H1 (cell line): ENCODE measurements at regions not wholly inside any gene's neighbourhood (a gene's known extent, or its start where the extent isn't known, plus 50 kb on each side); places are given as distances from the start of the nearest gene placed in this dataset.

ENCODE experiments used
- CTCF ChIA-PET: fragments of 300-600 bp; sonication (Branson Sonifier 250); formaldehyde crosslinking; loops from one replicate; lab custom pipeline; 2021; ENCODE audit not compliant: partially characterized antibody; lab: Charles Lee
- POLR2A ChIA-PET: fragments of 300-600 bp; sonication (Branson Sonifier 250); formaldehyde crosslinking; loops from one replicate; lab custom pipeline; 2021; ENCODE audit warnings: inconsistent platforms; ENCODE audit not compliant: partially characterized antibody; lab: Charles Lee
- DNase-seq, 2 experiments: peaks; one replicate each; pipeline versions ENCODE4 v3.0.0 to v3.0.0-alpha.2; 2010 to 2022; ENCODE audit warnings: low spot score in 2 of 2, low read depth in 1 of 2, mixed read lengths in 1 of 2
- FAIRE-seq: peaks from 2 replicates; lab custom pipeline; 2011; peaks lifted over from hg19 to GRCh38; lab: Jason Lieb, UNC
- H2AFZ ChIP-seq: 2 replicates; pipeline ENCODE4 v1.8.1; 2012; ENCODE audit warnings: low read length, inconsistent platforms
- H2AK5ac ChIP-seq: 2 replicates; pipeline ENCODE4 v1.6.1; 2013; ENCODE audit warnings: low read depth, low read length
- H2BK120ac ChIP-seq: replicated peaks from 2 replicates; pipeline ENCODE3; 2013; ENCODE audit warnings: low read depth, low read length, inconsistent platforms
- H2BK12ac ChIP-seq: 2 replicates; pipeline ENCODE4 v1.6.1; 2013; ENCODE audit warnings: low read depth, low read length
- H2BK15ac ChIP-seq: 2 replicates; pipeline ENCODE4 v1.6.1; 2013; ENCODE audit warnings: low read length
- H2BK20ac ChIP-seq: 2 replicates; pipeline ENCODE4 v1.6.1; 2013; ENCODE audit warnings: low read length
- H2BK5ac ChIP-seq: 2 replicates; pipeline ENCODE4 v1.6.1; 2013; ENCODE audit warnings: low read depth, low read length
- H3K14ac ChIP-seq: 2 replicates; pipeline ENCODE4 v1.6.1; 2013; ENCODE audit warnings: inconsistent platforms; ENCODE audit not compliant: insufficient read length
- H3K18ac ChIP-seq: 2 replicates; pipeline ENCODE4 v1.6.1; 2013; ENCODE audit warnings: low read length; ENCODE audit errors: extremely low read depth
- H3K23ac ChIP-seq: 2 replicates; pipeline ENCODE4 v1.6.1; 2013; ENCODE audit warnings: inconsistent platforms; ENCODE audit not compliant: insufficient read length
- H3K23me2 ChIP-seq: 2 replicates; pipeline ENCODE4 v1.6.1; 2013; ENCODE audit warnings: low read depth, low read length
- H3K27ac ChIP-seq: 2 replicates; pipeline ENCODE4 v1.6.1; 2011; ENCODE audit warnings: low read depth, low read length, inconsistent platforms
- H3K27me3 ChIP-seq, 4 experiments: replicated peaks in 1 of 4; 1 replicate in 1 of 4; 2 replicates in 3 of 4; pipeline versions ENCODE4 v1.6.1 to v1.8.1; 2011 to 2013; ENCODE audit warnings: low read length in 3 of 4, mild to moderate bottlenecking in 3 of 4, inconsistent platforms in 2 of 4, mixed read lengths in 2 of 4, moderate library complexity in 1 of 4; ENCODE audit not compliant: control insufficient read depth in 3 of 4, insufficient read depth in 3 of 4; ENCODE audit errors: extremely low read depth in 1 of 4
- H3K36me3 ChIP-seq, 4 experiments: 2 replicates each; pipeline versions ENCODE4 v1.6.1 to v1.8.1; 2011 to 2013; ENCODE audit warnings: mild to moderate bottlenecking in 4 of 4, low read length in 3 of 4, moderate library complexity in 2 of 4, control low read depth in 1 of 4, inconsistent platforms in 1 of 4; ENCODE audit not compliant: insufficient read depth in 4 of 4, control insufficient read depth in 2 of 4
- H3K4ac ChIP-seq: replicated peaks from 2 replicates; pipeline ENCODE3; 2013; ENCODE audit warnings: low read length, low read depth, mixed read lengths, inconsistent platforms; ENCODE audit not compliant: insufficient read length
- H3K4me1 ChIP-seq, 4 experiments: replicated peaks in 1 of 4; 1 replicate in 1 of 4; 2 replicates in 3 of 4; pipeline versions ENCODE4 v1.6.1 to v1.8.1; 2011 to 2013; ENCODE audit warnings: low read length in 3 of 4, inconsistent platforms in 2 of 4, mixed read lengths in 1 of 4; ENCODE audit not compliant: insufficient read depth in 4 of 4, control insufficient read depth in 3 of 4
- H3K4me2 ChIP-seq, 2 experiments: 2 replicates each; pipeline versions ENCODE4 v1.6.1 to v1.8.1; 2011 to 2013; ENCODE audit warnings: low read depth in 2 of 2, low read length in 2 of 2, control low read depth in 1 of 2, inconsistent platforms in 1 of 2, mild to moderate bottlenecking in 1 of 2; ENCODE audit not compliant: insufficient read depth in 1 of 2
- H3K4me3 ChIP-seq, 4 experiments: fragments of 200-600, 300-600 bp in 1 of 4; sonication (generic), shearing (Covaris generic), sonication (Bioruptor Twin) in 1 of 4; 2 replicates each; pipeline versions ENCODE4 v1.5.1 to v1.8.1; 2011 to 2016; ENCODE audit warnings: low read length in 4 of 4, low read depth in 3 of 4, control low read depth in 2 of 4, inconsistent platforms in 2 of 4, mild to moderate bottlenecking in 2 of 4, mixed read lengths in 1 of 4, moderate library complexity in 1 of 4; ENCODE audit not compliant: insufficient read depth in 2 of 4; ENCODE audit errors: extremely low read depth in 1 of 4
- H3K56ac ChIP-seq: replicated peaks from 2 replicates; pipeline ENCODE3; 2013; ENCODE audit warnings: low read depth, mild to moderate bottlenecking, mixed read lengths, low read length, inconsistent platforms; ENCODE audit not compliant: insufficient read length
- H3K79me1 ChIP-seq: 2 replicates; pipeline ENCODE4 v1.6.1; 2013; ENCODE audit warnings: low read depth, low read length, control low read depth
- H3K79me2 ChIP-seq, 2 experiments: 2 replicates each; pipeline versions ENCODE4 v1.6.1 to v1.8.1; 2012 to 2013; ENCODE audit warnings: low read length in 2 of 2, mild to moderate bottlenecking in 2 of 2, inconsistent platforms in 1 of 2; ENCODE audit not compliant: insufficient read depth in 2 of 2, control insufficient read depth in 1 of 2
- H3K9ac ChIP-seq, 4 experiments: replicated peaks in 1 of 4; 1 replicate in 1 of 4; 2 replicates in 3 of 4; pipeline versions ENCODE4 v1.6.1 to v1.8.1; 2011 to 2013; ENCODE audit warnings: low read depth in 3 of 4, low read length in 3 of 4, control low read depth in 2 of 4, mild to moderate bottlenecking in 2 of 4, moderate library complexity in 2 of 4, inconsistent platforms in 1 of 4; ENCODE audit errors: extremely low read depth in 1 of 4
- H3K9me3 ChIP-seq, 2 experiments: 2 replicates each; pipeline versions ENCODE4 v1.6.1 to v1.8.1; 2012 to 2013; ENCODE audit warnings: mild to moderate bottlenecking in 2 of 2, moderate library complexity in 2 of 2, control low read depth in 1 of 2, inconsistent platforms in 1 of 2, low read depth in 1 of 2, low read length in 1 of 2, mixed read lengths in 1 of 2; ENCODE audit not compliant: insufficient read depth in 2 of 2
- H4K20me1 ChIP-seq, 2 experiments: replicated peaks in 1 of 2; 2 replicates each; pipeline versions ENCODE3 to v1.8.1; 2011 to 2013; ENCODE audit warnings: inconsistent platforms in 2 of 2, low read length in 2 of 2, mild to moderate bottlenecking in 1 of 2; ENCODE audit not compliant: insufficient read depth in 2 of 2, control insufficient read depth in 1 of 2
- H4K5ac ChIP-seq: 2 replicates; pipeline ENCODE4 v1.6.1; 2013; ENCODE audit warnings: low read length, low read depth, mixed read lengths, inconsistent platforms; ENCODE audit not compliant: insufficient read length
- H4K8ac ChIP-seq: 2 replicates; pipeline ENCODE4 v1.8.0; 2013; ENCODE audit warnings: mild to moderate bottlenecking, moderate library complexity, low read length, inconsistent platforms; ENCODE audit not compliant: insufficient read depth; ENCODE audit errors: extremely low read depth
- H4K91ac ChIP-seq: replicated peaks from 2 replicates; pipeline ENCODE3; 2013; ENCODE audit warnings: low read length, mixed read lengths, inconsistent platforms; ENCODE audit not compliant: insufficient read length
- BCL11A ChIP-seq, 2 experiments: IDR thresholded peaks; one replicate each; pipeline ENCODE4 v1.6.1; 2011; ENCODE audit warnings: low read depth in 2 of 2, low read length in 2 of 2, mild to moderate bottlenecking in 2 of 2
- BRCA1 ChIP-seq: IDR thresholded peaks from 2 replicates; pipeline ENCODE4 v1.6.1; 2012; ENCODE audit warnings: low read depth, low read length, improper control_type of control experiment
- CREB1 ChIP-seq: IDR thresholded peaks from 2 replicates; pipeline ENCODE4 v1.6.1; 2012; ENCODE audit warnings: inconsistent platforms
- EZH2 ChIP-seq: fragments of 200-600 bp; sonication (generic); IDR thresholded peaks from 2 replicates; pipeline ENCODE4 v1.7.1; 2012; ENCODE audit warnings: low read depth, mild to moderate bottlenecking, moderate library complexity, low read length, inconsistent platforms; ENCODE audit not compliant: severe bottlenecking
- KDM4A ChIP-seq: IDR thresholded peaks from one replicate; pipeline ENCODE4 v1.7.1; 2012; ENCODE audit warnings: low read depth, mild to moderate bottlenecking, moderate library complexity, low read length, inconsistent platforms; ENCODE audit not compliant: severe bottlenecking
- MAFK ChIP-seq: IDR thresholded peaks from 2 replicates; pipeline ENCODE4 v1.6.1; 2012; ENCODE audit warnings: low read depth, mild to moderate bottlenecking, improper control_type of control experiment, low read length
- POLR2A ChIP-seq, 2 experiments: IDR thresholded peaks; 1 replicate in 1 of 2; 2 replicates in 1 of 2; pipeline ENCODE4 v1.6.1; 2011; ENCODE audit warnings: low read depth in 2 of 2, low read length in 2 of 2, mild to moderate bottlenecking in 2 of 2; ENCODE audit errors: control extremely low read depth in 1 of 2
- POLR2AphosphoS5 ChIP-seq: IDR thresholded peaks from 2 replicates; pipeline ENCODE4 v1.6.1; 2011; ENCODE audit warnings: low read depth, low read length
- POU5F1 ChIP-seq: IDR thresholded peaks from 2 replicates; pipeline ENCODE4 v1.6.1; 2011; ENCODE audit warnings: low read depth, mild to moderate bottlenecking, low read length, moderate library complexity
- RFX5 ChIP-seq: IDR thresholded peaks from 2 replicates; pipeline ENCODE4 v1.6.1; 2011; ENCODE audit warnings: low read depth, low read length, improper control_type of control experiment, borderline replicate concordance
- RXRA ChIP-seq: IDR thresholded peaks from 2 replicates; pipeline ENCODE4 v1.6.1; 2011; ENCODE audit warnings: low read depth, mild to moderate bottlenecking, low read length, moderate library complexity; ENCODE audit not compliant: insufficient read depth
- SRF ChIP-seq: IDR thresholded peaks from 2 replicates; pipeline ENCODE4 v1.6.1; 2011; ENCODE audit warnings: mild to moderate bottlenecking, low read depth, low read length, moderate library complexity
- TAF7 ChIP-seq: optimal IDR thresholded peaks from 2 replicates; pipeline ENCODE3; 2011; ENCODE audit warnings: low read depth, mild to moderate bottlenecking, inconsistent platforms, low read length, moderate library complexity, borderline replicate concordance
- TBP ChIP-seq: IDR thresholded peaks from 2 replicates; pipeline ENCODE4 v1.6.1; 2011; ENCODE audit warnings: low read depth, low read length, improper control_type of control experiment
- WGBS, 2 experiments: shearing (Covaris generic) in 1 of 2; methylation state at CpG; one replicate each; pipeline versions ENCODE4 v1.1.6 to v1.1.7; 2013 to 2015; ENCODE audit warnings: low lambda C conversion rate in 2 of 2, mixed read lengths in 2 of 2, inconsistent platforms in 1 of 2, low coverage in 1 of 2, missing lambda C conversion rate in 1 of 2; ENCODE audit not compliant: insufficient replicate concordance in 2 of 2, insufficient coverage in 1 of 2, insufficient read length in 1 of 2; ENCODE audit errors: extremely low coverage in 1 of 2, missing lambda C conversion rate in 1 of 2; 5-methylcytosine and 5-hydroxymethylcytosine counted together
- TF ChIP-seq, protein P1 (sequence below): IDR thresholded peaks from 2 replicates; pipeline ENCODE4 v1.6.1; 2012; ENCODE audit warnings: inconsistent platforms

DNA sequence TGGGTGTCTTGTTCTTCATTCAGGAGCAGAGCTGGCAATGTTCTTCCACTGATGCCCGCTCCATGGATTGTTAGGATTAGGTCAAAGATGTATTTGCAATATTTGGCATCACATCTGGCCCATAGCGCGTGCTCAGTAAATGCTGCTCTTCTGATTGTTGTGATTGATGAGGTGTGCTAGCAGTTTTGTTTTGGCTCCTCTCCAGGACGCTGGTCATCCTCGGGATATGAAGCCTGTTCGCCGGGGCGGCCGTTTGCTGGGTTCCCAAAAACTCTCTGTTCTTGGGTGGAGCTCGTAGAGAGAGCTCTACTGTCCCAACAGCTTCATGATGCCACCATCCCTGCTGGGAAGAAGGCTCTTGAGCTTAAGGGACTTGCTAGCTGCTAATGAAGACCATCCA, 96.9 kb downstream of the XRCC2 start:
- Histone ChIP-seq H4K20me1 (no peaks in the 10 kb centered on the region), H4K8ac (no peak overlapping the region), H2BK12ac (no peak overlapping the region), H2AFZ (no peak overlapping the region), H3K23me2 (no peaks in the 10 kb centered on the region), H3K4me3 (no peak overlapping the region), H3K79me1 (no peaks in the 10 kb centered on the region), H3K9ac (no peak overlapping the region), H3K27ac (no peak overlapping the region), H2BK120ac (no peak overlapping the region), H3K23ac (no peak overlapping the region), H2BK20ac (no peak overlapping the region), H3K4ac (no peak overlapping the region), H2BK15ac (no peak overlapping the region), H3K14ac (no peak overlapping the region), H3K4me2 (no peak overlapping the region), H3K79me2 (no peaks in the 10 kb centered on the region), H3K56ac (no peak overlapping the region), H3K4me1 (0 out of 7 replicates have a peak, but pooled peaks cover 0 to 3% (median 0%) of the 10 kb centered on the region in 4 experiments), H4K5ac (no peak overlapping the region), H3K18ac (no peak overlapping the region), H2AK5ac (no peak overlapping the region), H3K36me3 (no peaks in the 10 kb centered on the region), H3K27me3 (no peaks in the 10 kb centered on the region), H4K91ac (no peak overlapping the region), H2BK5ac (no peak overlapping the region), H3K9me3 (no peaks in the 10 kb centered on the region)
- DNase-seq (no peak), FAIRE-seq (no peak)
- 90% methylated on average over 10 of the region's 10 CpGs; no CpG with 5 or more reads in 1 of the 2 experiments for WGBS, 2 experiments
- POLR2A ChIA-PET, result interaction anchor here (0.7 kb wide), 1 partner anchor 11 kb away, joined by 3 read pairs; no protein-coding TSS in a partner anchor
- CTCF ChIA-PET, result interaction anchor here (0.7 to 2.4 kb wide), 3 partner anchors 14 to 502 kb away, joined by 3 to 6 read pairs (median 4); no protein-coding TSS in a partner anchor
- TF ChIP-seq SRF, result no peak
- no peak for TF ChIP-seq POLR2AphosphoS5
- no peak for TF ChIP-seq POLR2A (IDR thresholded peaks at IDR 0.05; ENCODE audit: control extremely low read depth in 1 of 2, low read depth in 2 of 2, low read length in 2 of 2)
- no peak for TF ChIP-seq KDM4A
- no peak for TF ChIP-seq CREB1
- no peak for TF ChIP-seq RXRA
- TF ChIP-seq TAF7, result no peak
- TF ChIP-seq, protein P1, sequence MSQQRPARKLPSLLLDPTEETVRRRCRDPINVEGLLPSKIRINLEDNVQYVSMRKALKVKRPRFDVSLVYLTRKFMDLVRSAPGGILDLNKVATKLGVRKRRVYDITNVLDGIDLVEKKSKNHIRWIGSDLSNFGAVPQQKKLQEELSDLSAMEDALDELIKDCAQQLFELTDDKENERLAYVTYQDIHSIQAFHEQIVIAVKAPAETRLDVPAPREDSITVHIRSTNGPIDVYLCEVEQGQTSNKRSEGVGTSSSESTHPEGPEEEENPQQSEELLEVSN, result no peak
- TF ChIP-seq BRCA1, result no peak
- no peak for TF ChIP-seq RFX5
- TF ChIP-seq POU5F1, result no peak
- no peak for TF ChIP-seq TBP
- TF ChIP-seq MAFK, result no peak
- no peak for TF ChIP-seq BCL11A (IDR thresholded peaks at IDR 0.05; ENCODE audit: low read depth in 2 of 2, low read length in 2 of 2)
- no peak for TF ChIP-seq EZH2
